ENCODE measurements at regions not wholly inside any gene's neighbourhood (a gene's known extent, or its start where the extent isn't known, plus 50 kb on each side); places are given as distances from the start of the nearest gene placed in this dataset.
A peak's percentile ranks its signal among the peaks of the same experiment; 100 is the strongest.

DNA sequence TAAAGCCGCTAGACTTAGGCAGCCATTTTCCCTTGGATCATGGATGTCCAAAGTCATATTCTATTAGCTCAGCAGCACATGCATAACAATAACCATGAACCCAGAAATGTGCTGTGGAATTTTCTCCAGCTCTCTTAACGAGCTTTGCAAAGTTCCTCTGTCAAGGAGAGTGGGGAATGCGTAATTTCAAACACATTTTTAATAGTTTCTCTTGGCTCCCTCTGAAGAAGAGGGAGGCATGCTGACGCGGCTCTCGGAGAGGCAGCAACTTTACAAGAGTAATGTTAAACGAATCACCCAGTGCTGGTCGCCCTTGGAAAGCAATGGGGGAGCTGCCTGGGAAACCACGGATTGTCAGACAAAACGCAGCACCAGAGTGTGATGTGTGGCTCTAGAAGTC, 114.8 kb downstream of the RAB18 start:
- H3K36me3 ChIP-seq (ENCODE audit: insufficient read depth, low read length, poor library complexity, severe bottlenecking) = no peaks in the 10 kb centered on the region
- no peak overlapping the region for H3K27ac ChIP-seq (ENCODE audit: low read depth, low read length, poor library complexity, severe bottlenecking)
- DNase-seq (ENCODE audit: low spot score) = no peak
- no peak overlapping the region for H3K4me3 ChIP-seq (ENCODE audit: low read depth, low read length, poor library complexity, severe bottlenecking)
- POLR2A ChIA-PET (ENCODE audit: low non-redundant PET) = no interaction called here
- CTCF ChIA-PET = no interaction called here
- H3K27me3 ChIP-seq (replicated peaks; ENCODE audit: insufficient read depth, low read depth, low read length, poor library complexity) = no peaks in the 10 kb centered on the region
- no TSS peak for BruUV-seq (replicated peaks)
- TF ChIP-seq CTCF (conservative IDR thresholded peaks at IDR 0.05; ENCODE audit: low read depth, low read length) (no peak), EZH2 (IDR thresholded peaks at IDR 0.05; ENCODE audit: borderline replicate concordance, low read depth, low read length, poor library complexity, severe bottlenecking) (no peak)
- intact Hi-C loops (cut with micrococcal nuclease; ENCODE audit: unreplicated experiment) = no loop called here
- no peaks in the 10 kb centered on the region for H3K4me1 ChIP-seq (ENCODE audit: insufficient read depth, low read length, poor library complexity, severe bottlenecking)
- no peaks in the 10 kb centered on the region for H3K9me3 ChIP-seq (ENCODE audit: low read depth, low read length, poor library complexity, severe bottlenecking)

GRCh38 chr10:27619329-27619728, 115.2 kb downstream of the RAB18 start:
- H3K36me3 ChIP-seq (ENCODE audit: insufficient read depth, low read length, poor library complexity, severe bottlenecking) = no peaks in the 10 kb centered on the region
- intact Hi-C loops (cut with micrococcal nuclease; ENCODE audit: unreplicated experiment) = no loop called here
- no peaks in the 10 kb centered on the region for H3K27me3 ChIP-seq (replicated peaks; ENCODE audit: insufficient read depth, low read depth, low read length, poor library complexity)
- ChIA-PET CTCF (no interaction called here), POLR2A (ENCODE audit: low non-redundant PET) (no interaction called here)
- H3K27ac ChIP-seq (ENCODE audit: low read depth, low read length, poor library complexity, severe bottlenecking) = no peak overlapping the region
- no peaks in the 10 kb centered on the region for H3K4me1 ChIP-seq (ENCODE audit: insufficient read depth, low read length, poor library complexity, severe bottlenecking)
- DNase-seq (ENCODE audit: low spot score) = no peak
- no peaks in the 10 kb centered on the region for H3K9me3 ChIP-seq (ENCODE audit: low read depth, low read length, poor library complexity, severe bottlenecking)
- no peak for TF ChIP-seq CTCF (conservative IDR thresholded peaks at IDR 0.05; ENCODE audit: low read depth, low read length)
- no peak for TF ChIP-seq EZH2 (IDR thresholded peaks at IDR 0.05; ENCODE audit: borderline replicate concordance, low read depth, low read length, poor library complexity, severe bottlenecking)
- no peak overlapping the region for H3K4me3 ChIP-seq (ENCODE audit: low read depth, low read length, poor library complexity, severe bottlenecking)
- no TSS peak for BruUV-seq (replicated peaks)

DNA sequence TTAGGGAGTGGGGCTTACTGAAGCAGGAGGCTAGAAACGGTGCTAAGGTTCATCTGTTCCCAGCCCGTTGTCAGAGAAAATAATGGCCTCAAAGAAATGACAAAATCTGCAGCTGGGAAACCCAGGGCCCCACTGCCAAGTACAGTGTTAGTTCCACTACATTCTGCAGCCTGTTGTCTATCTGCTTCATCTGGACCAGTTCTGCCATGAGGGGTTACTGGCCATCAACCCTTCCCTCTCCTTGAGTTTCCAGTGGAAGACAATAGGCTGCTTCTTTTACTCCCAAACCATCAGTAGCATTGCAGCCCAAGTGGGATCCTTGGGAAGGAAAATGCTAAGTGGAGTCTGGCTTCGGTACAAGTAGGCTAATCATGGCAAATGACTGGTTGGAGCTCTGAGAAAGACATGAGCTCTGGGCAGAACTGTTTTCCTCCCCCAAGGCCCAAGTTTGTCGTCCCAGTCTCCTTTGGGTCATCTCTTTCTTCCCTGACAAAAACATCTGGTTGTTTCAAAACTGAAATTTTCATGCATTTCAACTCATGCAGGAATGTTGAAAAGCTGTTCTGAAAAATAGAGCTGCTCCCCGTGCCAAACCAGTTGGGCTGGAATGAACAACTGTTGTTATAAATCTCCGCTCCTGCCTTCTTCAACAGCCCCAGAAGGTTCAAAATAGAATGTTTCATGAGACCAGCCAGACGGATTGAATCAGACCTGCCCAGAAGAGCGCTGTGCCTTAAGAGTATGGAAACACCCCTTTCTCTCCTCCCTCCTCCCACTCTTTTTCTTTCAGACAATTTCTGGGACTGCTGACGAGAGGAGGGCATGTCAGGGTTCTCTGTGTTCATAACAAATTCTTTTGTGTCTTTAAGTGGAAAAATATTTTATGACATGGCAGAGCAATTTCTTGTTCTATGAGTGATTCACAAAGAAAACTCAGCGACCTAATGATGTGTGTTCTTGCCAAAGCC, 116.6 kb downstream of the RAB18 start:
- no TSS peak for BruUV-seq (replicated peaks)
- intact Hi-C loops (cut with micrococcal nuclease; ENCODE audit: unreplicated experiment) = no loop called here
- Histone ChIP-seq H3K27me3 (replicated peaks; ENCODE audit: insufficient read depth, low read depth, low read length, poor library complexity) (no peaks in the 10 kb centered on the region), H3K4me3 (ENCODE audit: low read depth, low read length, poor library complexity, severe bottlenecking) (no peak overlapping the region), H3K4me1 (ENCODE audit: insufficient read depth, low read length, poor library complexity, severe bottlenecking) (no peaks in the 10 kb centered on the region), H3K27ac (ENCODE audit: low read depth, low read length, poor library complexity, severe bottlenecking) (no peak overlapping the region), H3K9me3 (ENCODE audit: low read depth, low read length, poor library complexity, severe bottlenecking) (no peaks in the 10 kb centered on the region), H3K36me3 (ENCODE audit: insufficient read depth, low read length, poor library complexity, severe bottlenecking) (no peaks in the 10 kb centered on the region)
- no peak for TF ChIP-seq CTCF (conservative IDR thresholded peaks at IDR 0.05; ENCODE audit: low read depth, low read length)
- TF ChIP-seq EZH2 (IDR thresholded peaks at IDR 0.05; ENCODE audit: borderline replicate concordance, low read depth, low read length, poor library complexity, severe bottlenecking) = no peak
- ChIA-PET CTCF (no interaction called here), POLR2A (ENCODE audit: low non-redundant PET) (no interaction called here)
- DNase-seq (ENCODE audit: low spot score) = peak; percentile 10
